Liver (tissue), 8 donors: ENCODE measurements at regions not wholly inside any gene's neighbourhood (a gene's known extent, or its start where the extent isn't known, plus 50 kb on each side); places are given as distances from the start of the nearest gene placed in this dataset.

Experiments used
- DNase-seq: peaks from one replicate; pipeline ENCODE4 v3.0.0-alpha.2; 2017; ENCODE audit warnings: low spot score
- H3K27ac ChIP-seq, 2 donors: one replicate each; pipeline ENCODE4 v1.7.0; 2013; ENCODE audit warnings: inconsistent platforms in 2 of 2, low read length in 2 of 2, control low read depth in 1 of 2, low read depth in 1 of 2, mild to moderate bottlenecking in 1 of 2
- H3K27me3 ChIP-seq, 4 donors: one replicate each; pipeline versions ENCODE4 v1.6.1 to v1.7.0; 2013; ENCODE audit warnings: low read length in 3 of 4, inconsistent platforms in 1 of 4, mild to moderate bottlenecking in 1 of 4, moderate library complexity in 1 of 4; ENCODE audit not compliant: control insufficient read depth in 4 of 4, insufficient read depth in 4 of 4
- H3K36me3 ChIP-seq, 4 donors: one replicate each; pipeline versions ENCODE4 v1.6.1 to v1.7.0; 2013; ENCODE audit warnings: low read length in 3 of 4, mild to moderate bottlenecking in 3 of 4, low read depth in 1 of 4, moderate library complexity in 1 of 4; ENCODE audit not compliant: control insufficient read depth in 4 of 4, insufficient read depth in 3 of 4
- H3K4me1 ChIP-seq, 4 donors: one replicate each; pipeline versions ENCODE4 v1.6.1 to v1.7.0; 2013; ENCODE audit warnings: low read length in 3 of 4, mild to moderate bottlenecking in 3 of 4, moderate library complexity in 1 of 4; ENCODE audit not compliant: control insufficient read depth in 4 of 4, insufficient read depth in 4 of 4
- H3K4me3 ChIP-seq, 3 donors: one replicate each; pipeline versions ENCODE4 v1.6.1 to v1.7.0; 2013; ENCODE audit warnings: low read length in 3 of 3, control low read depth in 1 of 3, low read depth in 1 of 3, mild to moderate bottlenecking in 1 of 3
- H3K9ac ChIP-seq, 2 donors: one replicate each; pipeline ENCODE4 v1.7.0; 2013; ENCODE audit warnings: low read length in 2 of 2, mild to moderate bottlenecking in 2 of 2, moderate library complexity in 2 of 2, control low read depth in 1 of 2, low read depth in 1 of 2
- H3K9me3 ChIP-seq, 4 donors: one replicate each; pipeline versions ENCODE4 v1.6.1 to v1.7.0; 2013; ENCODE audit warnings: low read length in 3 of 4; ENCODE audit not compliant: control insufficient read depth in 4 of 4
- ATF3 ChIP-seq: IDR thresholded peaks from 2 replicates; pipeline ENCODE4 v1.6.1; 2016; ENCODE audit warnings: antibody characterized with exemption
- CTCF ChIP-seq: fragments of 150-350 bp; IDR thresholded peaks from 2 replicates; pipeline ENCODE4 v1.5.1; 2017; ENCODE audit warnings: improper control_type of control experiment, low read depth, low read length; ENCODE audit not compliant: missing input control
- EGR1 ChIP-seq, 2 donors: IDR thresholded peaks; 2 replicates each; pipeline ENCODE4 v1.6.1; 2016 to 2018; ENCODE audit warnings: antibody characterized with exemption in 2 of 2, low read depth in 2 of 2
- HNF4A ChIP-seq, 2 donors: conservative IDR thresholded peaks; 2 replicates each; pipeline ENCODE4 v1.6.1; 2016; ENCODE audit warnings: antibody characterized with exemption in 2 of 2, mild to moderate bottlenecking in 2 of 2
- HNF4G ChIP-seq: IDR thresholded peaks from 2 replicates; pipeline ENCODE4 v1.6.1; 2016; ENCODE audit warnings: antibody characterized with exemption
- JUND ChIP-seq, 2 donors: IDR thresholded peaks; 2 replicates each; pipeline ENCODE4 v1.6.1; 2016; ENCODE audit warnings: antibody characterized with exemption in 2 of 2
- MAX ChIP-seq: IDR thresholded peaks from 2 replicates; pipeline ENCODE4 v1.6.1; 2016; ENCODE audit warnings: antibody characterized with exemption
- REST ChIP-seq: IDR thresholded peaks from 2 replicates; pipeline ENCODE4 v1.6.1; 2016; ENCODE audit warnings: antibody characterized with exemption, mild to moderate bottlenecking
- RXRA ChIP-seq, 2 donors: IDR thresholded peaks; 2 replicates each; pipeline ENCODE4 v1.6.1; 2017 to 2018; ENCODE audit warnings: antibody characterized with exemption in 2 of 2, mild to moderate bottlenecking in 1 of 2
- TAF1 ChIP-seq: conservative IDR thresholded peaks from 2 replicates; pipeline ENCODE4 v1.6.1; 2016; ENCODE audit warnings: antibody characterized with exemption, mild to moderate bottlenecking
- ZBTB33 ChIP-seq: IDR thresholded peaks from 2 replicates; pipeline ENCODE4 v1.6.1; 2016; ENCODE audit warnings: antibody characterized with exemption
- WGBS: extraction: QIAGEN DNeasy Blood & Tissue Kit; methylation state at CpG from one replicate; pipeline ENCODE4 v1.1.7; 2013; 5-methylcytosine and 5-hydroxymethylcytosine counted together
- donor health status: healthy.
- donor health status: healthy.
- donor health status: healthy.
- donor health status: healthy.
- donor health status: healthy.

GRCh38 chr4:20474119-20474518 lies 222.4 kb downstream of the SLIT2 start:
- TF ChIP-seq CTCF (no peak), ATF3 (no peak), EGR1 (IDR thresholded peaks at IDR 0.05; ENCODE audit: low read depth in 2 of 2) (no peak), JUND (IDR thresholded peaks at IDR 0.05) (no peak), REST (peak; percentile 97)
- H3K36me3 ChIP-seq: no peaks in the 10 kb centered on the region
- DNase-seq: no peak
- H3K27me3 ChIP-seq: no peaks in the 10 kb centered on the region
- no peaks in the 10 kb centered on the region for H3K9me3 ChIP-seq
- no peaks in the 10 kb centered on the region for H3K4me1 ChIP-seq
- H3K27ac ChIP-seq: no peak overlapping the region
- H3K4me3 ChIP-seq: no peak overlapping the region
- no peak overlapping the region for H3K9ac ChIP-seq

GRCh38 chr4:20478412-20478811 lies 221.8 kb upstream of the PACRGL start:
- WGBS: 93% methylated on average over 1 of the region's 1 CpG
- Histone ChIP-seq H3K9ac (no peak overlapping the region), H3K4me1 (no peaks in the 10 kb centered on the region), H3K9me3 (no peaks in the 10 kb centered on the region), H3K27me3 (peaks cover 0 to 4% (median 0%) of the 10 kb centered on the region in 4 donors), H3K4me3 (no peak overlapping the region), H3K27ac (no peak overlapping the region), H3K36me3 (no peaks in the 10 kb centered on the region)
- no peak for DNase-seq
- TF ChIP-seq ZBTB33 (no peak), RXRA (IDR thresholded peaks at IDR 0.05) (no peak), HNF4G (no peak)

- Histone ChIP-seq H3K27me3 (peaks cover 0 to 4% (median 0%) of the 10 kb centered on the region in 4 donors), H3K27ac (no peak overlapping the region), H3K4me1 (no peaks in the 10 kb centered on the region), H3K9ac (no peak overlapping the region), H3K4me3 (no peak overlapping the region), H3K36me3 (no peaks in the 10 kb centered on the region), H3K9me3 (no peaks in the 10 kb centered on the region)
- WGBS: 80% methylated on average over 7 of the region's 7 CpGs
- no peak for DNase-seq
- TF ChIP-seq MAX (no peak), HNF4A (conservative IDR thresholded peaks at IDR 0.05) (no peak), HNF4G (no peak), TAF1 (no peak), CTCF (no peak), ATF3 (no peak), EGR1 (IDR thresholded peaks at IDR 0.05; ENCODE audit: low read depth in 2 of 2) (no peak)
Observed at GRCh38 chr4:20480165-20480947, 219.9 kb upstream of the PACRGL start.
